BLaER1 (cell line): ENCODE measurements at regions not wholly inside any gene's neighbourhood (a gene's known extent, or its start where the extent isn't known, plus 50 kb on each side); places are given as distances from the start of the nearest gene placed in this dataset.
"Not testable (repeated sequence)": the region's sequence is repeated elsewhere in the genome, so short reads cannot be mapped to it uniquely, and the experiment has no call there.

Experiments
- H3K27ac ChIP-seq: shearing (Covaris generic); formaldehyde crosslinking; 2 replicates; pipeline ENCODE4 v1.8.1; 2022
- H3K27me3 ChIP-seq: shearing (Covaris generic); formaldehyde crosslinking; 2 replicates; pipeline ENCODE4 v1.8.1; 2022
- H3K36me3 ChIP-seq: shearing (Covaris generic); formaldehyde crosslinking; 2 replicates; pipeline ENCODE4 v1.8.1; 2022
- H3K4me1 ChIP-seq: shearing (Covaris generic); formaldehyde crosslinking; 2 replicates; pipeline ENCODE4 v1.8.1; 2022
- H3K4me2 ChIP-seq: shearing (Covaris generic); formaldehyde crosslinking; 2 replicates; pipeline ENCODE4 v1.8.1; 2022
- H3K4me3 ChIP-seq: shearing (Covaris generic); formaldehyde crosslinking; 2 replicates; pipeline ENCODE4 v1.8.1; 2022
- H3K9ac ChIP-seq: shearing (Covaris generic); formaldehyde crosslinking; 2 replicates; pipeline ENCODE4 v1.8.1; 2022
- H3K9me3 ChIP-seq: shearing (Covaris generic); formaldehyde crosslinking; 2 replicates; pipeline ENCODE4 v1.8.1; 2022
- H4K20me1 ChIP-seq: shearing (Covaris generic); formaldehyde crosslinking; 2 replicates; pipeline ENCODE4 v1.8.1; 2022
- Cebpa-rat ChIP-seq: shearing (Covaris generic); IDR thresholded peaks from 2 replicates; pipeline ENCODE4 v1.8.1; 2022

- Histone ChIP-seq H3K27me3 (peaks cover 46% of the 10 kb centered on the region), H4K20me1 (no peaks in the 10 kb centered on the region), H3K27ac (no peak overlapping the region), H3K36me3 (no peaks in the 10 kb centered on the region), H3K9me3 (peaks cover 7% of the 10 kb centered on the region), H3K4me2 (no peak overlapping the region), H3K4me1 (no peaks in the 10 kb centered on the region; the same call in 1 of the 2 replicates), H3K4me3 (no peak overlapping the region), H3K9ac (no peak overlapping the region)
- TF ChIP-seq Cebpa-rat: no peak
Measured at GRCh38 chrX:140273921-140274320, 230.9 kb downstream of the SOX3 start.

- TF ChIP-seq Cebpa-rat: no peak
- H3K36me3 ChIP-seq: no peaks in the 10 kb centered on the region
- no peaks in the 10 kb centered on the region for H3K4me1 ChIP-seq
- no peak overlapping the region for H3K9ac ChIP-seq
- no peak overlapping the region for H3K27ac ChIP-seq
- no peak overlapping the region for H3K4me3 ChIP-seq
- H4K20me1 ChIP-seq: no peaks in the 10 kb centered on the region
- H3K4me2 ChIP-seq: no peak overlapping the region
- peaks cover 7% of the 10 kb centered on the region for H3K9me3 ChIP-seq
- H3K27me3 ChIP-seq: peaks cover 84% of the 10 kb centered on the region
Measured at GRCh38 chrX:140250391-140250790, 254.5 kb downstream of the SOX3 start.

- H3K4me2 ChIP-seq: no peak overlapping the region
- no peaks in the 10 kb centered on the region for H3K9me3 ChIP-seq
- H3K36me3 ChIP-seq: no peaks in the 10 kb centered on the region
- no peak overlapping the region for H3K27ac ChIP-seq
- no peak overlapping the region for H3K9ac ChIP-seq
- no peaks in the 10 kb centered on the region for H4K20me1 ChIP-seq
- no peak for TF ChIP-seq Cebpa-rat
- no peak overlapping the region for H3K4me3 ChIP-seq
- no peaks in the 10 kb centered on the region for H3K4me1 ChIP-seq
- H3K27me3 ChIP-seq: peaks cover 79% of the 10 kb centered on the region
Measured at GRCh38 chrX:140249088-140249487, 255.8 kb downstream of the SOX3 start.

GRCh38 chrX:140229191-140229590 lies 263.9 kb upstream of the CXorf66 start:
- Histone ChIP-seq H3K27ac (no peak overlapping the region), H3K9ac (no peak overlapping the region), H4K20me1 (no peaks in the 10 kb centered on the region), H3K27me3 (peaks cover 51% of the 10 kb centered on the region), H3K4me3 (no peak overlapping the region), H3K9me3 (0 out of 2 replicates have a peak, but pooled peaks cover 8% of the 10 kb centered on the region), H3K4me2 (no peak overlapping the region), H3K36me3 (no peaks in the 10 kb centered on the region), H3K4me1 (no peaks in the 10 kb centered on the region)
- no peak for TF ChIP-seq Cebpa-rat

GRCh38 chrX:140226037-140226436 lies 260.7 kb upstream of the CXorf66 start:
- not testable (repeated sequence) for H3K4me1 ChIP-seq, H3K27ac ChIP-seq, H3K4me2 ChIP-seq, H3K4me3 ChIP-seq, H3K36me3 ChIP-seq, H3K9me3 ChIP-seq, H4K20me1 ChIP-seq, H3K9ac ChIP-seq
- peaks cover 57% of the 10 kb centered on the region for H3K27me3 ChIP-seq

GRCh38 chrX:140215894-140216293 lies 250.6 kb upstream of the CXorf66 start:
- H3K27me3 ChIP-seq, H3K4me3 ChIP-seq, H3K9ac ChIP-seq, H3K27ac ChIP-seq, H3K9me3 ChIP-seq, H3K4me1 ChIP-seq, H3K36me3 ChIP-seq, H3K4me2 ChIP-seq, H4K20me1 ChIP-seq: not testable (repeated sequence)

- H3K9me3 ChIP-seq, H3K4me2 ChIP-seq, H3K4me3 ChIP-seq, H3K9ac ChIP-seq, H3K4me1 ChIP-seq, H3K27ac ChIP-seq, H4K20me1 ChIP-seq, H3K36me3 ChIP-seq: not testable (repeated sequence)
- peaks cover 18% of the 10 kb centered on the region for H3K27me3 ChIP-seq
Measured at GRCh38 chrX:140214518-140214917, 249.2 kb upstream of the CXorf66 start.

GRCh38 chrX:140206657-140207056 lies 241.3 kb upstream of the CXorf66 start:
- Histone ChIP-seq H3K4me2 (no peak overlapping the region), H3K27ac (no peak overlapping the region), H3K36me3 (no peaks in the 10 kb centered on the region), H3K27me3 (peaks cover 60% of the 10 kb centered on the region), H3K9ac (no peak overlapping the region), H3K4me1 (no peaks in the 10 kb centered on the region), H4K20me1 (no peaks in the 10 kb centered on the region), H3K9me3 (no peaks in the 10 kb centered on the region), H3K4me3 (no peak overlapping the region)
- no peak for TF ChIP-seq Cebpa-rat

- H3K4me3 ChIP-seq: no peak overlapping the region
- H3K27me3 ChIP-seq: peaks cover 79% of the 10 kb centered on the region
- no peak overlapping the region for H3K27ac ChIP-seq
- no peaks in the 10 kb centered on the region for H3K9me3 ChIP-seq
- no peaks in the 10 kb centered on the region for H3K4me1 ChIP-seq
- no peak overlapping the region for H3K9ac ChIP-seq
- no peak overlapping the region for H3K4me2 ChIP-seq
- H4K20me1 ChIP-seq: no peaks in the 10 kb centered on the region
- no peak for TF ChIP-seq Cebpa-rat
- H3K36me3 ChIP-seq: no peaks in the 10 kb centered on the region
Measured at GRCh38 chrX:140190441-140191108, 225.3 kb upstream of the CXorf66 start.

GRCh38 chrX:140180585-140180984 lies 215.3 kb upstream of the CXorf66 start:
- Histone ChIP-seq H3K4me3 (no peak overlapping the region), H3K4me2 (no peak overlapping the region), H4K20me1 (no peaks in the 10 kb centered on the region), H3K9ac (no peak overlapping the region), H3K36me3 (no peaks in the 10 kb centered on the region), H3K27me3 (peaks cover 87% of the 10 kb centered on the region), H3K9me3 (no peaks in the 10 kb centered on the region), H3K4me1 (no peaks in the 10 kb centered on the region), H3K27ac (no peak overlapping the region)
- TF ChIP-seq Cebpa-rat: no peak

GRCh38 chrX:140177821-140178220 lies 212.5 kb upstream of the CXorf66 start:
- H3K9ac ChIP-seq: no peak overlapping the region
- H3K9me3 ChIP-seq: peaks cover 8% of the 10 kb centered on the region
- H3K4me3 ChIP-seq: no peak overlapping the region
- H3K27ac ChIP-seq: no peak overlapping the region
- no peaks in the 10 kb centered on the region for H3K4me1 ChIP-seq
- peaks cover 67% of the 10 kb centered on the region for H3K27me3 ChIP-seq
- H3K36me3 ChIP-seq: no peaks in the 10 kb centered on the region
- H3K4me2 ChIP-seq: no peak overlapping the region
- no peak for TF ChIP-seq Cebpa-rat
- no peaks in the 10 kb centered on the region for H4K20me1 ChIP-seq
